Fibroblast of the aortic adventitia (primary cell): ENCODE measurements at regions not wholly inside any gene's neighbourhood (a gene's known extent, or its start where the extent isn't known, plus 50 kb on each side); places are given as distances from the start of the nearest gene placed in this dataset.

Source experiments
- DNase-seq: peaks from one replicate; pipeline ENCODE4 v3.0.0-alpha.2; 2010; ENCODE audit warnings: low read depth
- H3K4me3 ChIP-seq: 2 replicates; pipeline ENCODE4 v1.5.1; 2011; ENCODE audit warnings: low read depth, mild to moderate bottlenecking, control low read depth, low read length, moderate library complexity
- CTCF ChIP-seq: IDR thresholded peaks from 2 replicates; pipeline ENCODE4 v1.5.1; 2011; ENCODE audit warnings: mild to moderate bottlenecking, low read length, control low read depth, inconsistent platforms; ENCODE audit not compliant: insufficient read depth

GRCh38 chr13:76820759-76821158 is 65.4 kb downstream of the KCTD12 start:
- no peak overlapping the region for H3K4me3 ChIP-seq
- TF ChIP-seq CTCF: peak; percentile 71
- peak; percentile 93 for DNase-seq

GRCh38 chr13:76816394-76816793 is 69.8 kb downstream of the KCTD12 start:
- DNase-seq: no peak
- no peak overlapping the region for H3K4me3 ChIP-seq
- TF ChIP-seq CTCF: no peak

- no peak for TF ChIP-seq CTCF
- H3K4me3 ChIP-seq: no peak overlapping the region
- DNase-seq: no peak
Observed at GRCh38 chr13:76815344-76815743, 70.9 kb downstream of the KCTD12 start.

- H3K4me3 ChIP-seq: no peak overlapping the region
- no peak for TF ChIP-seq CTCF
- DNase-seq: no peak
Observed at GRCh38 chr13:76813891-76814290, 72.3 kb downstream of the KCTD12 start.

GRCh38 chr13:76813000-76813691 is 73.1 kb downstream of the KCTD12 start:
- no peak overlapping the region for H3K4me3 ChIP-seq
- TF ChIP-seq CTCF: no peak
- peak; percentile 60 for DNase-seq

- H3K4me3 ChIP-seq: no peak overlapping the region
- DNase-seq: peak; percentile 91
- TF ChIP-seq CTCF: no peak
Observed at GRCh38 chr13:76812206-76812897, 73.9 kb downstream of the KCTD12 start.
